HG02588 (cell line): ENCODE measurements at regions not wholly inside any gene's neighbourhood (a gene's known extent, or its start where the extent isn't known, plus 50 kb on each side); places are given as distances from the start of the nearest gene placed in this dataset.

ENCODE experiments used
- ATAC-seq: cut with Tn5 transposase; IDR thresholded peaks from one replicate; pipeline ENCODE4 v1.9.1; 2021; ENCODE audit warnings: mild to moderate bottlenecking, moderate library complexity; ENCODE audit not compliant: unreplicated experiment

GRCh38 chr2:67516362-67516761, 119.2 kb downstream of the ETAA1 start:
- ATAC-seq = no peak

GRCh38 chr2:67516899-67517530, 119.9 kb downstream of the ETAA1 start:
- no peak for ATAC-seq

- no peak for ATAC-seq
Measured at GRCh38 chr2:67522148-67522547, 125.0 kb downstream of the ETAA1 start.

DNA sequence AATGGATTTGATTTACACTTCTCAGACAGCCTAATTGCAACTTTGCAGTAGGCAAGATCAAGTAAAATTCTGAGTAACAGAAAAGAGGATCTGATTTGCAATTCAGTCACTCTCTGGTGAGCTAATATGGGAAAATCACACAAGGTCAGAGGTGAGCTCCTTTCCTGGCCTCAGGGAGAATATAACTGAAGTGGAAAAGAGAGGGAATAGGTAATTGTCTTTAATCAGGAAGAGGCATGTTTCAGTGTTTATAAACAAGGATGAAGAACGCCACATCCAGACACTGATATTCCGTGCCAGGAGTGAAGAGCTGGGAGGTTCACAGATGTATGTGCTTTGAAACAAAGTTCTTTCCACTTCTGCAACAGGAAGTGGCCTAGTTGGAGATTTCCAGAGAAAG, 127.1 kb downstream of the ETAA1 start:
- ATAC-seq = no peak

- no peak for ATAC-seq
Measured at GRCh38 chr2:67524777-67525176, 127.6 kb downstream of the ETAA1 start.

GRCh38 chr2:67526283-67526682, 129.2 kb downstream of the ETAA1 start:
- ATAC-seq = no peak

- ATAC-seq = no peak
Measured at GRCh38 chr2:67528320-67528719, 131.2 kb downstream of the ETAA1 start.

DNA sequence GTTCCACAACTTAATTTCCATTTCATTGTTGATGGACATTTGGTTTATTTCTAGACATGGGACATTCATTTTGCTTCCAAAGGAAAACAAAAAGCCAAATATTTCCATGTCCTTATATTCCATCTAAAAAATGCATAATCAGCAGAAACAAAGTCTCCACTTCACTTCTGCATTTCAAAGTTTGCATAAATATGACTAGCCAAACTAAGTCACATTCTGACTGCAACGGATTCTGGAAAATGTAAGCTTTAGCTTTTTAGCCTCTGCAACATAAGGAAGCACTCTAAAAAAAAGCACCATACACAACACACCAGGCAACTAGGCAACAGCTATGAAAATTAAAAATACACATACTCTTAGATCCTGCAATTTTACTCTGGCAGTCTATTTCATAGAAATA, 135.3 kb downstream of the ETAA1 start:
- no peak for ATAC-seq

- no peak for ATAC-seq
Measured at GRCh38 chr2:67534745-67535144, 137.6 kb downstream of the ETAA1 start.

DNA sequence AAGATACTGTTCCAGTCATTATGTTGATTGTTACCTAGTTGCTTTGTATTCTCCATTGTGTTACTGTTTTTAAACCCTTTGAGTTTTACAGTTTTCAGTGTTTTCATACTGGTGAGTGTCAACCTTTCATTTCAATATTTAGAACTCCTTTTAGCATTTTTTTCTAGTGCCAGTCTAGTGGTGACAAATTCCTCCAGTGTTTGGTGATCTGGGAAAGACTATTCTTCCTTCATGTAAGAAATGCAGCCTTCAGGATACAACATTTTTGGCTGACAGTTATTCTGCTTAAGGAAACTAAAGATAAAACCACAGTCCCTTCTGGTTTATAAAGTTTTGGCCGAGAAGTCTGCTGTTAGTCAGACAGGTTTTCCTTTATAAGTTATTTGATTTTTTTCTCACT, 143.8 kb downstream of the ETAA1 start:
- no peak for ATAC-seq

GRCh38 chr2:67544286-67544685, 147.2 kb downstream of the ETAA1 start:
- ATAC-seq = no peak

DNA sequence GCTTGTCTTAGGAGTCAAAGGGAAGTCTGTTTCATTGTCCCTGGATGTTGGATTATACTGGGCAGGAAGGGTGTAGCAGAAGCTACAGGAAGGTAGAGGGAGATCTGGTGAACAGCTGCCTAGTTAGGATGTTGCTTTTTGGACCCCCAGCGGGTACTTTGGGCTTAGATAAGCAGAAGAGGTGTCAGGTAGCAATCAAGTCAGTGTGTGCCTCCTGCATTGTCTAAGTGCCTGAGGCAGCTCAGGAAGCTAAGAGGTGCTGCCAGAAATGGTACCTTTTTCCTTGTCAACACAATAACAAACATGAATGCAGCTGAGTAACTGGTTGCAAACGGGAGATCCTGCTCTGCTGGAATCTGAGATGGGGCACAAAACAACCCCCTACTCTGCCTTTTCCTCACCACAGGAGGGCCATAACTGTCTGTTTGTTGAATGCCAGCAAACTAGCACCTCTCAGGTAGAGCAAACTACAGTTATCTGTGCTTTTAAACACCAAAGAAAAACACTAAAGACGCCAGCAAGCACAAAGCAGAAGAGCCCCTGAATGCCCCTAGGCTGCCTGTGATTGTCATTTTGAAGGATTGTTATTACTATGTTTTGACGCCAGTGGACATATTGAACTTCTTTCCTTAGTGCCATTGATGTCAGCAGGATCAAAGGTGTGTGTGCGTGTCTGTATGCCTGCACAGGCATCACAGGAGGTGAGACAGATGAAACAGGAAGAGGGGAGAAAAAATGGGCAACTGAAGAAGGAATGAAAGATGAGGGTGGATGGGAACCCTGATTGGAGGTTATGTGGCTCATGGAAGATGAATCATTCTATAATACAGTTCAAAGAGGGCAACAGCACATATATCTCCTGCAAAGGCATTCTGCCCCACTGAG, 151.4 kb downstream of the ETAA1 start:
- no peak for ATAC-seq

GRCh38 chr2:67559156-67559555, 162.0 kb downstream of the ETAA1 start:
- no peak for ATAC-seq

DNA sequence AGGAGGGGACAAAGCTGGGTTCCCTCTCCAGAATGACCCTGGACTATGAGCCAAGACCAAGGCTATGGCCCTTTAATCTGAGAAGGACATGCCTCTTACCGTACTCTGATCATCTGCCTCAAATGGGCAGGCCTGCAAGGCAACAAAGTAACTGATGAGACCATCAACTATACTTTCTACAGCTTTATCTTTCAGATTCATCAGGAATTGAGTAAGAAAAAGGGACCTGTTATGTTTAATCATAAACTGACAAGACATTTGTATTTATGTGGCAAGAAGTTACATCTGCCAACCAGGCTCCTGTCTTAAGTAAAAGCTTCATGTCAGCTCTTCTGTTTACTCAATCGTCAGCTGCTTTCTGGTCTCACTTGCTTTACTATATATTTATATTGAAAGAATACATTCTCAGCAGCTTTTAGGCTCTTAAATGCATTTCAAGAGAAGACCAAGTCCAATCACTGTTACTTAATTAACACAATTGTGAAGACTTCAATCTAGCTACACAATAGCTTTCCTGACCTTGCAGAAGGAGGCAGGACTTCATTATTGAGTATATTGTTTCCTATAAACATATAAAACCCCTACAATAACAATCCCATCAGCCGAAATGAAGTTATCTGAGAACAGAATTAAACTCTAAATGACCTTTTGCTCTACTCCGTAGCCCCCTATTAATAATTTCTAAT, 163.8 kb downstream of the ETAA1 start:
- no peak for ATAC-seq

DNA sequence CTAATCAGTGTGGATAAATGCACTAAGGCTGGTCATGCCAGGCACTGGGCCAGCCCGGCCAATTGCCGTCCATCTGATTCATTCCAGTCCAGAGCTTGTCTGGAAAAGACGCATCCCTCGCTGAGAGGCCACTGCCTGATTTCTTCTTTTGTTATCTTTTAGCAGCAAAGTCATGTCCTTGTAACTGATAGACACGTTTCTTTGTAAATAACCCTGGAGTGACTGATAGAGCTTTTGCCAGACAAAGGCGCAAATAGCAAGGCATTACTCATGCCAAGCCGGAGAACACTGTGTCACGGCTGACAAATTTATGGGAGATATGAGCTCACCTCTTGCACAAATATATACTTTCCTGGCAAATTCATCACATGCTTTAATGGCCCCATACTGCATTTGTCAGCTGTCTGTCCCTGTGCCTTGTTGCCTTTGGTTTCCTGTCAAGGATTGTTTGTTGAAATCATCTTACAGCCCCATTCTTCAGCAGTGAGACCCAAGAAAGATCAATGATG, 164.4 kb downstream of the ETAA1 start:
- ATAC-seq = no peak

GRCh38 chr2:67564076-67564475, 166.9 kb downstream of the ETAA1 start:
- ATAC-seq = no peak

DNA sequence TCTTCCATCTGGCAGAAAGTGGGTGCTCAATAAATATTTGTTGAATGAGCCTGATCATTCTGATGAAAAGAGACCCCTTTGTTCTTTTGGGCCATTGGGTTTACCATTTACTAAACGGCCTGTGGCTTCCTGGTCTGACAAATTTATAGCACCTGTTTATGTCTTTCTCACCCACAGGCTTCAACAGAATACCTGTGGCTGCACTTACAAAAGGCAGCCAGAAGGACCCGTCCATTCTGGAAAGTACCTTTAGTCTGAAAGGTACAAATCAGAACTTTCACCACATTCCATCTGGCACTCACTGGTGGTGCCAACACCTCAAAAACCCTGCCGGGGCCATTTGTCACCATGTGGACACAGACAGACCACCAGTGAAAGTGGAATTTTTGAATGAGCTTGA, 167.5 kb downstream of the ETAA1 start:
- no peak for ATAC-seq

DNA sequence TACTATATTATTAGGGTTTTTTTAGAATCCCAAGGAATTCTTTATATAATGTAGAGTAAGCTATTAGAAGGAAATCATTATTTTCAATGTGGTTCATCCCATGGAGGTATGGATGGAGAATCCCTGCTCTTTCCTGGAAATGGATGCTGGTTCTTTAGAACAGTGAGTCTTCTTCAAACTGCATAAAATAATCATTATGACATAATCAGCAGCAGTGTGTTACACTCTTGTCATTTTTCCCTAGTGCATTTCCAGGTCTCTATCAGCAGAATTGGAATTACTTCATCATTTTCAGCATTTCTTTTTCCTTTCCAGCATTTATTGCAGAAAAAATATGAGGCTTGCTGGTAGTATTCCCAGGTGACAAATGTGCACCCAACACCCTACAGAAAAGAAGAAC, 168.1 kb downstream of the ETAA1 start:
- ATAC-seq = no peak

- no peak for ATAC-seq
Measured at GRCh38 chr2:67565761-67566160, 168.6 kb downstream of the ETAA1 start.

DNA sequence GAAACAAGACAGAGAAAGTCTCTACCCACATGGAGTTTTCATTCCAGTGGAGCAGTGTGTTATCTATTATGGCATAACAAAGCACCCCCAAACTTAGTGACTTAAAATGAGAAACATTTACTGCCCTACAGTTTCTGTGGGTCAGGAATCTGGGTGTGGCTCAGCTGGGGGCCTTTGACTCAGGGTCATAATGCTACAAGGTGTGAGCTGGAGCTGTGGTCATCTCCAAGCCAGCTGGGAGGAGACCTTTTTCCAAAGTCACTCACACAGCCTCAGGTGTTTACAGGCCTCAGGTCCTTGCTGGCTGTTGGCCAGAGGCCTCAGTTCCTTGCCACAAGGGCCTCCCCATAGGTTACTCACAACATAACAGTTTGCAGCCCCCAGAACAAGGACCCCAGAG, 169.2 kb downstream of the ETAA1 start:
- no peak for ATAC-seq

GRCh38 chr2:67566958-67567635, 170.0 kb downstream of the ETAA1 start:
- no peak for ATAC-seq
